Fibroblast of lung (primary cell): ENCODE measurements at regions not wholly inside any gene's neighbourhood (a gene's known extent, or its start where the extent isn't known, plus 50 kb on each side); places are given as distances from the start of the nearest gene placed in this dataset.

ENCODE experiments used
- EZH2 ChIP-seq: IDR thresholded peaks from 2 replicates; pipeline ENCODE4 v1.5.1; 2012; ENCODE audit warnings: low read length, control low read depth, mild to moderate bottlenecking; ENCODE audit errors: missing control alignments
- TF ChIP-seq, protein P1 (sequence below), 2 donors: IDR thresholded peaks in 1 of 2; conservative IDR thresholded peaks in 1 of 2; 1 replicate in 1 of 2; 2 replicates in 1 of 2; pipeline ENCODE4 v1.5.1; 2011 to 2012; ENCODE audit warnings: low read length in 2 of 2, control low read depth in 1 of 2, inconsistent platforms in 1 of 2, low read depth in 1 of 2, mild to moderate bottlenecking in 1 of 2

- TF ChIP-seq, protein P1, sequence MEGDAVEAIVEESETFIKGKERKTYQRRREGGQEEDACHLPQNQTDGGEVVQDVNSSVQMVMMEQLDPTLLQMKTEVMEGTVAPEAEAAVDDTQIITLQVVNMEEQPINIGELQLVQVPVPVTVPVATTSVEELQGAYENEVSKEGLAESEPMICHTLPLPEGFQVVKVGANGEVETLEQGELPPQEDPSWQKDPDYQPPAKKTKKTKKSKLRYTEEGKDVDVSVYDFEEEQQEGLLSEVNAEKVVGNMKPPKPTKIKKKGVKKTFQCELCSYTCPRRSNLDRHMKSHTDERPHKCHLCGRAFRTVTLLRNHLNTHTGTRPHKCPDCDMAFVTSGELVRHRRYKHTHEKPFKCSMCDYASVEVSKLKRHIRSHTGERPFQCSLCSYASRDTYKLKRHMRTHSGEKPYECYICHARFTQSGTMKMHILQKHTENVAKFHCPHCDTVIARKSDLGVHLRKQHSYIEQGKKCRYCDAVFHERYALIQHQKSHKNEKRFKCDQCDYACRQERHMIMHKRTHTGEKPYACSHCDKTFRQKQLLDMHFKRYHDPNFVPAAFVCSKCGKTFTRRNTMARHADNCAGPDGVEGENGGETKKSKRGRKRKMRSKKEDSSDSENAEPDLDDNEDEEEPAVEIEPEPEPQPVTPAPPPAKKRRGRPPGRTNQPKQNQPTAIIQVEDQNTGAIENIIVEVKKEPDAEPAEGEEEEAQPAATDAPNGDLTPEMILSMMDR (conservative IDR thresholded peaks at IDR 0.05 in 1 of 2, IDR thresholded peaks at IDR 0.05 in 1 of 2; ENCODE audit: low read depth in 1 of 2, low read length in 2 of 2): no peak
- TF ChIP-seq EZH2: no peak
Observed at GRCh38 chr16:8374586-8375231, 215.6 kb downstream of the TMEM114 start.
